NT2/D1 (cell line): ENCODE measurements at regions not wholly inside any gene's neighbourhood (a gene's known extent, or its start where the extent isn't known, plus 50 kb on each side); places are given as distances from the start of the nearest gene placed in this dataset.

Source experiments
- DNase-seq: peaks from one replicate; pipeline ENCODE4 v3.0.0-alpha.2; 2011; ENCODE audit warnings: low read depth, low spot score
- H3K27me3 ChIP-seq: 2 replicates; pipeline ENCODE4 v1.6.0; 2011; ENCODE audit warnings: mild to moderate bottlenecking; ENCODE audit not compliant: insufficient read length, insufficient read depth
- H3K36me3 ChIP-seq: 2 replicates; pipeline ENCODE4 v1.6.1; 2011; ENCODE audit warnings: mild to moderate bottlenecking, low read length, mixed read lengths; ENCODE audit not compliant: insufficient read depth, insufficient read length
- H3K4me1 ChIP-seq: 2 replicates; pipeline ENCODE4 v1.5.1; 2011; ENCODE audit not compliant: insufficient read depth, insufficient read length
- H3K4me3 ChIP-seq: 2 replicates; pipeline ENCODE4 v1.5.1; 2011; ENCODE audit warnings: low read depth; ENCODE audit not compliant: insufficient read length
- H3K9ac ChIP-seq: 2 replicates; pipeline ENCODE4 v1.6.0; 2011; ENCODE audit warnings: low read depth; ENCODE audit not compliant: insufficient read length
- H3K9me3 ChIP-seq: 2 replicates; pipeline ENCODE4 v1.5.1; 2011; ENCODE audit warnings: mild to moderate bottlenecking, low read length; ENCODE audit not compliant: insufficient read depth
- SUZ12 ChIP-seq: IDR thresholded peaks from 2 replicates; pipeline ENCODE4 v1.6.1; 2011; ENCODE audit not compliant: insufficient read length, insufficient read depth; ENCODE audit errors: extremely low read depth
- YY1 ChIP-seq: IDR thresholded peaks from 2 replicates; pipeline ENCODE4 v1.6.1; 2011; ENCODE audit not compliant: insufficient read length, insufficient read depth
- ZNF274 ChIP-seq: IDR thresholded peaks from 2 replicates; pipeline ENCODE4 v1.6.1; 2011; ENCODE audit warnings: mild to moderate bottlenecking, low read depth, low read length

DNA sequence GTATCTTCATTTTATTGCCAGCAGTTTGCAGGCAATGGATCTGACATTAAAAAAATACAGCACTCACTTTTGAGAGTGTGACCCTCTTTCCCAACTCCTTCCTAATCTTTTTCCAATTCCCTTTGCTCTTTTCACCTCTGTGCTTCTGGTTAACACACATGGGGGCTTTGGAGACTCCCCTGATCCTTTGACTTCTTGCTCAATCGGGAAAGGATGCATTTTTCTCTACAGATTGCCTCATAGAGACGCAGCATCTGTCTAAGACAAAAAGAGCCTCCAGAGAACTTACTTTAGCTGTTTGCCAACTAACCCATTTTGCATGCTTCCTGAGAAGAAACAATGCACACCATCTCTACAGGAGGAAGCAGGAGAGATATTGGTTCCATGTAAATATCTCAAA is 378.3 kb downstream of the PBX1 start:
- Histone ChIP-seq H3K36me3 (no peaks in the 10 kb centered on the region), H3K9me3 (peaks cover 7% of the 10 kb centered on the region; the same call in 1 of the 2 replicates), H3K9ac (no peak overlapping the region), H3K27me3 (no peaks in the 10 kb centered on the region), H3K4me1 (peaks cover 3% of the 10 kb centered on the region), H3K4me3 (no peak overlapping the region)
- DNase-seq = no peak
- no peak for TF ChIP-seq YY1
- no peak for TF ChIP-seq SUZ12
- TF ChIP-seq ZNF274 = no peak

DNA sequence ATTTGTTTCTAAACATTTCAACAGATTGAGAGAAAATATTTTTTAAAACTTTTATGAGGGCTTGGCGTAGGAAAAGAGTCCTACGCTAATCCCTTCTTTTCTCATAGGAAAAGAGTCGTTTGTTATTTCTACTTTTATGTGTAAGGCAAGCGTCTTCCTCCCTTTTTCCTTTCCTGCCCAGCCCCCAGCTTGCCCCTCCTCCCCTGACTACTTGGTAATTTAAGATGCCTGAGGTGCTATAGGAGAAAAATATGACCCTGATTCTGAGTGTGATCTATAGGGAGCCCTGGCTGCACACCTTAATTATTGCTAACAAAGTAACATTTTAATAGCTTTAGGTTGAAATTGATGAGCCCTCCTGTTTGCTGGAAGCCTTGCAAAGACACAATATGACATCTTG is 373.6 kb downstream of the PBX1 start:
- Histone ChIP-seq H3K9me3 (no peaks in the 10 kb centered on the region), H3K4me3 (no peak overlapping the region), H3K4me1 (peaks cover 3% of the 10 kb centered on the region), H3K36me3 (no peaks in the 10 kb centered on the region), H3K27me3 (no peaks in the 10 kb centered on the region), H3K9ac (no peak overlapping the region)
- no peak for TF ChIP-seq SUZ12
- no peak for TF ChIP-seq YY1
- no peak for TF ChIP-seq ZNF274
- DNase-seq = no peak

DNA sequence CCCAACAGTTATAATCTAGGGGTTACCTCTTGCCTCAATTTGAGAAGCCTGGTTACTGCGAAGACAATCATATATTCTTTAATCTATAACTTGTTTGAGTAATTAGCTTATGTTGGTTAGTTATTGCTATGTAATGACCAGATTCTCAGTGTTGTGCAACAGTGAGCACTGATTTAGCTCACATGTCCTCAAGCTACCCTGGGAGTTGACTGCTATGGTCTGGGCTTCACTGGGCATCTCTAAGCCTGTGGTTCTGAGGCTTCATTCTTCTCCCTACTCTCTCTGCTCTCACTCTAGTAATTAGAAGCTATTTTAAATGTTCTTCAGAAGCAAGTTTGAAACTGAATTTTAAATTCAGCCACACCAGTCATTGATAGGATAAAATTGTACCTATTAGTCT is 371.8 kb downstream of the PBX1 start:
- Histone ChIP-seq H3K9me3 (no peaks in the 10 kb centered on the region), H3K4me3 (no peak overlapping the region), H3K27me3 (no peaks in the 10 kb centered on the region), H3K36me3 (no peaks in the 10 kb centered on the region), H3K9ac (no peak overlapping the region), H3K4me1 (peaks cover 6% of the 10 kb centered on the region)
- no peak for DNase-seq
- TF ChIP-seq YY1 (no peak), SUZ12 (no peak), ZNF274 (no peak)

DNA sequence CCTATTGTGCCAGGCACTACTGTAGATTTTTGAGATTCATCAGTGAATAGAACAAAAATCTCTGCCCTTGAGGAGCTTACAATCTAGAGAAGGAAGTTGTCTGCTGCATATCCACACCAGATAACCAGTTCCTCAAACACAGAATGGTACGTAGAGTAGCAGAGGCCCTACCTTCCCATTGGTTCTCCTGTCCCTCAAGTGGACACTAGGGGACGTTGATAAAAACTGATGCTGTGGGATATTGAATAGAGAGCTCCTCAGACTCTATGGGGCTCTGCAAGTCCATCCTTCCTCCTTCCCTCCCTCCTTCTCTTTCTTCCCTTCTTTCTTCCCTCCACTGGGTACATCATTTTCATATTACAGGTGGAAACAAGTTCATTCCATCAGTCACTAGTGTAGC is 371.3 kb downstream of the PBX1 start:
- no peaks in the 10 kb centered on the region for H3K27me3 ChIP-seq
- no peaks in the 10 kb centered on the region for H3K36me3 ChIP-seq
- H3K4me3 ChIP-seq = no peak overlapping the region
- no peak overlapping the region for H3K9ac ChIP-seq
- no peaks in the 10 kb centered on the region for H3K9me3 ChIP-seq
- DNase-seq = no peak
- H3K4me1 ChIP-seq = peaks cover 3% of the 10 kb centered on the region
- no peak for TF ChIP-seq SUZ12
- no peak for TF ChIP-seq ZNF274
- no peak for TF ChIP-seq YY1

DNA sequence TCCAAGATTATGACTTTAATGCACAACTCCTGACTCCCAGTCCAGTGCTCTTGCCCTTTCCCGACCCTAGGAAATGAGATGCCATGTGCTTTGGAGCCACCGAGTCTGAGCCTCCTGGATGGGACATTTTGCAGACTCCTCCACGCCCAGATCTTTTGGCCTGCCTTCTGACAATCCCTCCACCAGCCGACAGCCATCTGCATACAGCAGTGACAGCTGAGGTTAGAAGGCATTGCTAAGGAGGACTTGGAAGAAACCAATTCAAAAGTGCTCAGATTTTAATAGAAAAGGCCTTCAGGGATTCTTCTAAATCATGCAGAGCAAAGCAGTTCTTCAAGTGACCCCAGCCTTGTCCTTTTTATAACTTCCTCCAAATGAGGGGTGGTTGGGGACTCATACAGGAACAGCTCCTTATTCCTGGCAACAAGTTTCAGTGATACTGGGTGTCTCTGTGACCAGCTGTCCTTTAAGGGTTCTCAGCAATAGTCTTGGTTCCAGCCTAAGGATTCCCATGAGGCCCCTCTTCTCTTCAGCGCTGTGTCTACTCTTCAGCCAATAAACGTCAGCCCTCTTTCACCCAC is 369.3 kb downstream of the PBX1 start:
- TF ChIP-seq YY1 (no peak), SUZ12 (no peak), ZNF274 (no peak)
- no peak for DNase-seq
- Histone ChIP-seq H3K27me3 (no peaks in the 10 kb centered on the region), H3K9me3 (no peaks in the 10 kb centered on the region), H3K9ac (no peak overlapping the region), H3K4me3 (no peak overlapping the region), H3K4me1 (peaks cover 3% of the 10 kb centered on the region), H3K36me3 (no peaks in the 10 kb centered on the region)

DNA sequence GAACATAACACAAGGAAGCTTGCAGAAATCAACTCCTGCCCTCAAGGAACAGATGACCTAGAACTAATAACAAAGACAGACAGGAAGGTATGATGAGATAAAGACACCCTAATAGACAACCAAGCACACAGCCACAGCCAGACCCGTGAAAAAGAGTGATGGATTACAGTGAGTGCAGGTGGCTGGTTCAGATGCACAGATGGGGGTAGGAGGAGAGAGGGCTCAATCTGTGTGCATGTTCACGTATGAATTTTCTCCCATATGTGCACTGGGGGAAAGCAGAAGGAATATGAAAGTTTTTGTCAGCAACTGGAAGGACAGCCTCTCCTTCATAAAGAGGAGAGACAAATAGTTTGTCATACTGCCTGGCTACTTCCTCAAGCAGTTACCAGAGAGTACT is 367.1 kb downstream of the PBX1 start:
- Histone ChIP-seq H3K4me3 (no peak overlapping the region), H3K9me3 (no peaks in the 10 kb centered on the region), H3K9ac (no peak overlapping the region), H3K36me3 (no peaks in the 10 kb centered on the region), H3K27me3 (no peaks in the 10 kb centered on the region), H3K4me1 (peaks cover 3% of the 10 kb centered on the region)
- no peak for DNase-seq
- TF ChIP-seq ZNF274 = no peak
- no peak for TF ChIP-seq YY1
- TF ChIP-seq SUZ12 = no peak

DNA sequence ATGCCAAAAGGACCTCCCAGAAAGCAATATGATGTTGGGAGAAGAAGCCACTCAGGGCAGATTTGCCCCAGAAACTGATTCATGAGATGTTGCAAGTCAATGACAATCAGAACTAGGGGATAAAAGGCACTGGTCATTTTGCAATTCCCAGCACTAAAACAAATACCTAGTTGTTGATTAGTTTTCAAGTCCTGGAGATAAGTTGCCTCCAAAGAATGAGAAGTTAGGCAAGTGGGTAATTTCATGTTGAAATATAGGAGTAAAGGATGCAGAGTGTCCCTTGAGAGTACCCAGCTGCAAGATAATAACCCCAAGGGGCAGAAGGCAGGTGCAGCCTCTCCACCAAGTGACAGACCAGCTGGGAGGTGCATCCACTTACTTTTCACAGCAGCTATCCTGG is 363.6 kb downstream of the PBX1 start:
- no peak for DNase-seq
- Histone ChIP-seq H3K9me3 (no peaks in the 10 kb centered on the region), H3K4me1 (peaks cover 3% of the 10 kb centered on the region), H3K9ac (no peak overlapping the region), H3K27me3 (no peaks in the 10 kb centered on the region), H3K4me3 (no peak overlapping the region), H3K36me3 (no peaks in the 10 kb centered on the region)
- no peak for TF ChIP-seq SUZ12
- TF ChIP-seq YY1 = no peak
- no peak for TF ChIP-seq ZNF274

DNA sequence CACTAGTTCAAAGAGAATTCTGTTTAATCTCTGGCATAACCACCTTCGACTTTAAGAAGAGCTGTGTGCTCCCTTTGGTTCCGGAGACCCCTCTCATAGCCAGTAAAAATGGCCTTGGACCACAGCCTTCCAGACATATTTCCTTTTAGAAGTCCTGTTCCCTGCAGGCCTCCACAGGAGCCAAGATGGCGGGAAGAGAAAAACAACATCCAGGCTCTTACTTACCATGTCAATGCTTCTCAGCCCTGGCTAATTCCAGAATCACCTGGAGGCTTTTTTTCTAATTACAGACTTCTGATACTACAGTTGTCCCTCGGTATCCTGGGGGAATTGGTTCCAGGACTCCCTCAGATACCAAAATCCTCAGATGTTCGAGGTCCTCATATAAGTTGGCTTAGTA is 362.5 kb downstream of the PBX1 start:
- peak; percentile 33 for DNase-seq
- H3K27me3 ChIP-seq = no peaks in the 10 kb centered on the region
- H3K4me3 ChIP-seq = no peak overlapping the region
- no peak overlapping the region for H3K9ac ChIP-seq
- peaks cover 1% of the 10 kb centered on the region for H3K4me1 ChIP-seq
- no peaks in the 10 kb centered on the region for H3K36me3 ChIP-seq
- no peaks in the 10 kb centered on the region for H3K9me3 ChIP-seq
- TF ChIP-seq SUZ12 (no peak), YY1 (no peak), ZNF274 (no peak)
